ENCODE measurements at regions not wholly inside any gene's neighbourhood (a gene's known extent, or its start where the extent isn't known, plus 50 kb on each side); places are given as distances from the start of the nearest gene placed in this dataset.

DNA sequence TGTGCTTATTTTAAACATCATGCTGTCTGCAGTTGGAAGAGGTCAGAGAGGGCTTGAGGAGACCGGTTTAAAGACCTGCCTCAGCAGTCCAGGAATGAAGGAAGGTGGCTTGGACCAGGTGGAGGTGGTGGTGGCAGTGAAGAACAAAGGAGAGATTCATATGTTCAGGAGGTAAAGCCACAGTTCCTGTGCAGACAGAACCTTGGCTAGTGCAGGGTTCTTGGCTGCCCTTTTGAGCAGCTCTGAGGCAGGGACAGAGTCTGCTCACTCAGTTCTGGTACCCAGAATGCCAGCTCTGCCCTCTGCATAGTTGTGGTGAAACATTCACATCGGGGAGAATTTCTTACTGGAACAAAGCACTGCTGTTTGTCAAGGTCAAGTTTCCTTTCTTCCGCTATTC, 669.7 kb upstream of the HS6ST1 start:
- H3K4me1 ChIP-seq (ENCODE audit: insufficient read depth, low read length, poor library complexity, severe bottlenecking): peaks cover 14% of the 10 kb centered on the region
- H3K27ac ChIP-seq (ENCODE audit: low read depth, low read length, poor library complexity, severe bottlenecking): no peak overlapping the region
- TF ChIP-seq, protein P1, sequence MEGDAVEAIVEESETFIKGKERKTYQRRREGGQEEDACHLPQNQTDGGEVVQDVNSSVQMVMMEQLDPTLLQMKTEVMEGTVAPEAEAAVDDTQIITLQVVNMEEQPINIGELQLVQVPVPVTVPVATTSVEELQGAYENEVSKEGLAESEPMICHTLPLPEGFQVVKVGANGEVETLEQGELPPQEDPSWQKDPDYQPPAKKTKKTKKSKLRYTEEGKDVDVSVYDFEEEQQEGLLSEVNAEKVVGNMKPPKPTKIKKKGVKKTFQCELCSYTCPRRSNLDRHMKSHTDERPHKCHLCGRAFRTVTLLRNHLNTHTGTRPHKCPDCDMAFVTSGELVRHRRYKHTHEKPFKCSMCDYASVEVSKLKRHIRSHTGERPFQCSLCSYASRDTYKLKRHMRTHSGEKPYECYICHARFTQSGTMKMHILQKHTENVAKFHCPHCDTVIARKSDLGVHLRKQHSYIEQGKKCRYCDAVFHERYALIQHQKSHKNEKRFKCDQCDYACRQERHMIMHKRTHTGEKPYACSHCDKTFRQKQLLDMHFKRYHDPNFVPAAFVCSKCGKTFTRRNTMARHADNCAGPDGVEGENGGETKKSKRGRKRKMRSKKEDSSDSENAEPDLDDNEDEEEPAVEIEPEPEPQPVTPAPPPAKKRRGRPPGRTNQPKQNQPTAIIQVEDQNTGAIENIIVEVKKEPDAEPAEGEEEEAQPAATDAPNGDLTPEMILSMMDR (conservative IDR thresholded peaks at IDR 0.05; ENCODE audit: low read depth, low read length): no peak
- ChIA-PET CTCF (no interaction called here), POLR2A (ENCODE audit: low non-redundant PET) (no interaction called here)
- no peaks in the 10 kb centered on the region for H3K36me3 ChIP-seq (ENCODE audit: insufficient read depth, low read length, poor library complexity, severe bottlenecking)
- DNase-seq (ENCODE audit: low spot score): no peak
- BruUV-seq (replicated peaks): no TSS peak
- H3K4me3 ChIP-seq (ENCODE audit: low read depth, low read length, poor library complexity, severe bottlenecking): no peak overlapping the region
- intact Hi-C loops (cut with micrococcal nuclease; ENCODE audit: unreplicated experiment): no loop called here
- H3K27me3 ChIP-seq (replicated peaks; ENCODE audit: insufficient read depth, low read depth, low read length, poor library complexity): peaks cover 21% of the 10 kb centered on the region
- H3K9me3 ChIP-seq (ENCODE audit: low read depth, low read length, poor library complexity, severe bottlenecking): no peaks in the 10 kb centered on the region

GRCh38 chr2:128988967-128989366, 670.3 kb upstream of the HS6ST1 start:
- intact Hi-C loops (cut with micrococcal nuclease; ENCODE audit: unreplicated experiment): no loop called here
- TF ChIP-seq, protein P1 (conservative IDR thresholded peaks at IDR 0.05; ENCODE audit: low read depth, low read length): no peak
- TF ChIP-seq EZH2 (IDR thresholded peaks at IDR 0.05; ENCODE audit: borderline replicate concordance, low read depth, low read length, poor library complexity, severe bottlenecking): no peak
- DNase-seq (ENCODE audit: low spot score): no peak
- Histone ChIP-seq H3K36me3 (ENCODE audit: insufficient read depth, low read length, poor library complexity, severe bottlenecking) (no peaks in the 10 kb centered on the region), H3K9me3 (ENCODE audit: low read depth, low read length, poor library complexity, severe bottlenecking) (no peaks in the 10 kb centered on the region), H3K27ac (ENCODE audit: low read depth, low read length, poor library complexity, severe bottlenecking) (no peak overlapping the region), H3K27me3 (replicated peaks; ENCODE audit: insufficient read depth, low read depth, low read length, poor library complexity) (peaks cover 21% of the 10 kb centered on the region), H3K4me3 (ENCODE audit: low read depth, low read length, poor library complexity, severe bottlenecking) (no peak overlapping the region), H3K4me1 (ENCODE audit: insufficient read depth, low read length, poor library complexity, severe bottlenecking) (peaks cover 14% of the 10 kb centered on the region)
- POLR2A ChIA-PET (ENCODE audit: low non-redundant PET): no interaction called here
- BruUV-seq (replicated peaks): no TSS peak
- CTCF ChIA-PET: no interaction called here

DNA sequence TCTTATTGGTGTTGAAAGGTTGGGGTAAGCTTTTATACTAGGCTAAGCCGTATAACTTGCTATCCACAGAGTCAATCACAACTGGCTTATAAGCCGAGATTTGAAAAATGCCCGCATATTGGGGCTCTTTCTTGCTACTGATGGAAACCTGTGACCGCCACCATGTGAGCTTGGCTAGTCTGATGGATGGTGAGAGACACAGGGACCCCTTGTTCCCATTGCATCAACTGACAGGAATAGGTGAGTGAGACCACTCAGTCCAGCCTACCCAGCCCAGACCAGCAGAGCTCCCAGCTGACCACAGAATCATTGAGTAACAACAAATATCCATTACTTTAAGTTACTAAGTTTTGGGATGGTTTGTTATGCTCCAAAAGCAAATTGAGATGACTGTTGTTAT, 676.4 kb upstream of the HS6ST1 start:
- ChIA-PET POLR2A (ENCODE audit: low non-redundant PET) (no interaction called here), CTCF (no interaction called here)
- peaks cover 30% of the 10 kb centered on the region for H3K27me3 ChIP-seq (replicated peaks; ENCODE audit: insufficient read depth, low read depth, low read length, poor library complexity)
- no peak overlapping the region for H3K4me3 ChIP-seq (ENCODE audit: low read depth, low read length, poor library complexity, severe bottlenecking)
- BruUV-seq (replicated peaks): no TSS peak
- H3K27ac ChIP-seq (ENCODE audit: low read depth, low read length, poor library complexity, severe bottlenecking): no peak overlapping the region
- DNase-seq (ENCODE audit: low spot score): no peak
- no peaks in the 10 kb centered on the region for H3K36me3 ChIP-seq (ENCODE audit: insufficient read depth, low read length, poor library complexity, severe bottlenecking)
- H3K4me1 ChIP-seq (ENCODE audit: insufficient read depth, low read length, poor library complexity, severe bottlenecking): no peaks in the 10 kb centered on the region
- TF ChIP-seq, protein P1 (conservative IDR thresholded peaks at IDR 0.05; ENCODE audit: low read depth, low read length): no peak
- no peak for TF ChIP-seq EZH2 (IDR thresholded peaks at IDR 0.05; ENCODE audit: borderline replicate concordance, low read depth, low read length, poor library complexity, severe bottlenecking)
- intact Hi-C loops (cut with micrococcal nuclease; ENCODE audit: unreplicated experiment): no loop called here
- no peaks in the 10 kb centered on the region for H3K9me3 ChIP-seq (ENCODE audit: low read depth, low read length, poor library complexity, severe bottlenecking)

Measured in A673 (cell line).